Neural crest cell (in vitro differentiated cells): ENCODE measurements at regions not wholly inside any gene's neighbourhood (a gene's known extent, or its start where the extent isn't known, plus 50 kb on each side); places are given as distances from the start of the nearest gene placed in this dataset.

ENCODE experiments used
- DNase-seq: peaks from one replicate; pipeline ENCODE4 v3.0.0; 2021; ENCODE audit warnings: low read depth, mixed read lengths, low spot score
- H3K27ac Mint-ChIP-seq: one replicate; pipeline ENCODE4 v1.8.0; 2021; ENCODE audit warnings: mild to moderate bottlenecking, mixed read lengths; ENCODE audit not compliant: unreplicated experiment
- H3K27me3 Mint-ChIP-seq: 2 replicates; pipeline ENCODE4 v1.8.0; 2021; ENCODE audit warnings: low read depth, mild to moderate bottlenecking, mixed read lengths
- H3K36me3 Mint-ChIP-seq: 2 replicates; pipeline ENCODE4 v1.8.0; 2021; ENCODE audit warnings: low read depth, mild to moderate bottlenecking, mixed read lengths
- H3K4me1 Mint-ChIP-seq: 2 replicates; pipeline ENCODE4 v1.8.0; 2021; ENCODE audit warnings: mixed read lengths
- H3K4me3 Mint-ChIP-seq: one replicate; pipeline ENCODE4 v1.8.0; 2021; ENCODE audit warnings: mild to moderate bottlenecking, mixed read lengths
- H3K9me3 Mint-ChIP-seq: 2 replicates; pipeline ENCODE4 v1.8.0; 2021; ENCODE audit warnings: mixed read lengths
- CTCF ChIP-seq: fragments of 200-600 bp; sonication (generic); conservative IDR thresholded peaks from 2 replicates; pipeline ENCODE4 v1.5.0; 2021; ENCODE audit warnings: antibody characterized with exemption, mild to moderate bottlenecking

DNA sequence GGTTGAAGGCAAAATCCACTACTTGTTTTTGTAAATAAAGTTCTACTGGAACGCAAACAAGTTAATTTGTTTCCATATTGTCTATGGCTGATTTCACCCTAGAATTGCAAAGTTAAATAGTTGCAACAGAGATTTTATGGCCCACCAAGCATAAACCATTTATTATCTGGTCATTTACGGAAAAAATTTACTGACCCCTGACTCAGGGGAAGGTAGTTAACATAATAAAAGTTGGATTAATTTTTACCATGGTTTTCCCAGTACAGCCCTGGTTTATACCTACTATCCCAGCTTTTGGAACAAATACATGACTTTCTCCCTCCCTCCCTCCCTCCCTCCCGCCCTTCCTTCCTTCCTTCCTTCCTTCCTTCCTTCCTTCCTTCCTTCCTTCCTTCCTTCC lies 588.9 kb upstream of the TMEFF2 start:
- Mint-ChIP-seq H3K27ac (no peak overlapping the region), H3K9me3 (peaks cover 4% of the 10 kb centered on the region), H3K4me3 (no peak overlapping the region), H3K4me1 (no peaks in the 10 kb centered on the region), H3K27me3 (no peaks in the 10 kb centered on the region), H3K36me3 (peaks cover under 1% of the 10 kb centered on the region)
- DNase-seq = no peak
- no peak for TF ChIP-seq CTCF

- H3K4me3 Mint-ChIP-seq = no peak overlapping the region
- TF ChIP-seq CTCF = no peak
- H3K27ac Mint-ChIP-seq = no peak overlapping the region
- peaks cover 4% of the 10 kb centered on the region for H3K9me3 Mint-ChIP-seq
- H3K36me3 Mint-ChIP-seq = peaks cover 3% of the 10 kb centered on the region
- no peak for DNase-seq
- no peaks in the 10 kb centered on the region for H3K4me1 Mint-ChIP-seq
- no peaks in the 10 kb centered on the region for H3K27me3 Mint-ChIP-seq
Observed at GRCh38 chr2:192775459-192776262, 580.9 kb upstream of the TMEFF2 start.

DNA sequence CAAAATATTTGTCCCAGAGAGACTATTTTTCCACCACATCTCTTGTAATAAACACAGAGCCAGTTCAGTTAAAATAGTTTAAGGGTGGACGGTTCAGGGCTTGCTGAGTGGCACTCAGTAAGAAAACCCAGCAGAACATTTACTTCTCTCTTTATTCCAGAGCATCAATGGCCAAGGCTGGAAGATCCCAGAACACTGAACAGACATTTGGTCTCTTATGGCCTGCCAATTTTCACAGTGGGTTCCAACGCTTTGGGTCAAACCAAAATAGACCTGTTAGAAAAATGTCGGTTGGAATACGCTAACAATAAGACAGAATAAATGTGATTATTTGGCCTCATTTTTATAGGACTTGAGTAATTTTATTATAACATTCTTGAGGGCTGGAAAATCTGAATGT lies 580.3 kb upstream of the TMEFF2 start:
- H3K4me3 Mint-ChIP-seq = no peak overlapping the region
- H3K9me3 Mint-ChIP-seq = peaks cover 4% of the 10 kb centered on the region
- no peaks in the 10 kb centered on the region for H3K27me3 Mint-ChIP-seq
- peaks cover 3% of the 10 kb centered on the region for H3K36me3 Mint-ChIP-seq
- no peak for DNase-seq
- no peak for TF ChIP-seq CTCF
- H3K4me1 Mint-ChIP-seq = no peaks in the 10 kb centered on the region
- H3K27ac Mint-ChIP-seq = no peak overlapping the region

DNA sequence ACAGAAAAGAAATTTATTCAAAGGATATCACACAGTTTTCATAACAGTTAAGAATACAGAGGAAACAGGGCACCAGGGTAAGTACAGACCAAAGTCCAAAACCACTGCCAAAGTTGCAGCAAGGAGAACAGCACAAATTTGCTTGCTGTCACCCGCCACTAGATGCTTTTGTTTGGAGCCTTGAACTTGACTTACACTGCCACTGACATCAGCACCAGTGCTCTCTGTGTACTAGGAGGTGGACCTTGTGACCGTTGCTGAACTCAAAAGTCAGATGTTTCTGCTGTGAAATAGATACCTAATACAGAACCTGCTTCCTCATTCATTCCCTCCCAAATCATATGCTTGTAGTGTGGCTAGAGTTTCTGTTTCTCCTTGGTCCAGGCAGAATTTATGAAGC lies 578.3 kb upstream of the TMEFF2 start:
- no peak for TF ChIP-seq CTCF
- H3K27ac Mint-ChIP-seq = no peak overlapping the region
- H3K4me1 Mint-ChIP-seq = no peaks in the 10 kb centered on the region

GRCh38 chr2:192749611-192750200 lies 555.0 kb upstream of the TMEFF2 start:
- H3K9me3 Mint-ChIP-seq = no peaks in the 10 kb centered on the region

More for the DNA sequence above, 578.3 kb upstream of the TMEFF2 start:
- no peaks in the 10 kb centered on the region for H3K9me3 Mint-ChIP-seq
- no peaks in the 10 kb centered on the region for H3K36me3 Mint-ChIP-seq
- H3K4me3 Mint-ChIP-seq = no peak overlapping the region
- no peak for DNase-seq
- no peaks in the 10 kb centered on the region for H3K27me3 Mint-ChIP-seq

More at GRCh38 chr2:192749611-192750200, 555.0 kb upstream of the TMEFF2 start:
- H3K36me3 Mint-ChIP-seq = no peaks in the 10 kb centered on the region
- no peak for DNase-seq
- H3K4me1 Mint-ChIP-seq = peaks cover 4% of the 10 kb centered on the region
- no peak overlapping the region for H3K27ac Mint-ChIP-seq
- peak; percentile 54 for TF ChIP-seq CTCF
- no peak overlapping the region for H3K4me3 Mint-ChIP-seq
- H3K27me3 Mint-ChIP-seq = no peaks in the 10 kb centered on the region
